Lower leg skin (tissue), 4 donors: ENCODE measurements at regions not wholly inside any gene's neighbourhood (a gene's known extent, or its start where the extent isn't known, plus 50 kb on each side); places are given as distances from the start of the nearest gene placed in this dataset.
"Not testable (repeated sequence)": the region's sequence is repeated elsewhere in the genome, so short reads cannot be mapped to it uniquely, and the experiment has no call there.

Experiments used
- DNase-seq, 2 donors: peaks; one replicate each; pipeline ENCODE4 v3.0.0-alpha.2; 2019; ENCODE audit warnings: low spot score in 2 of 2
- H3K4me3 ChIP-seq: fragments of 200-600 bp; sonication (generic); 2 replicates; pipeline ENCODE4 v1.5.1; 2017; ENCODE audit warnings: mild to moderate bottlenecking, low read depth; ENCODE audit not compliant: poor library complexity, severe bottlenecking
- CTCF ChIP-seq, 3 donors: fragments of 450-650 bp; IDR thresholded peaks; one replicate each; pipeline ENCODE4 v1.5.1; 2016; ENCODE audit warnings: antibody characterized with exemption in 3 of 3, mild to moderate bottlenecking in 3 of 3, moderate library complexity in 2 of 3
- POLR2A ChIP-seq, 2 donors: fragments of 450-650 bp; IDR thresholded peaks; one replicate each; pipeline ENCODE4 v1.6.1; 2016 to 2017; ENCODE audit warnings: antibody characterized with exemption in 2 of 2, mild to moderate bottlenecking in 1 of 2, moderate library complexity in 1 of 2
- WGBS, 2 donors: methylation state at CpG; one replicate each; pipeline ENCODE4 v1.1.5; 2018; 5-methylcytosine and 5-hydroxymethylcytosine counted together
- intact Hi-C: fragments of 100-400 bp; cut with DNase I; formaldehyde crosslinking; loops from one replicate; pipeline ENCODE4 v1.15.0; 2023; ENCODE audit warnings: low total_unique reads

GRCh38 chr18:961644-962355 lies 57.1 kb downstream of the ADCYAP1 start:
- no peak overlapping the region for H3K4me3 ChIP-seq
- DNase-seq = peak in 1 of 2 donors; percentile 22
- 9 to 12% methylated on average over 19 of the region's 19 CpGs for WGBS, 2 donors
- intact Hi-C loops = no loop called here
- TF ChIP-seq POLR2A (IDR thresholded peaks at IDR 0.05) (no peak), CTCF (IDR thresholded peaks at IDR 0.05) (no peak)

- no peak for DNase-seq
- no peak overlapping the region for H3K4me3 ChIP-seq
- TF ChIP-seq CTCF (IDR thresholded peaks at IDR 0.05) (no peak), POLR2A (IDR thresholded peaks at IDR 0.05) (no peak)
- 84 to 88% methylated on average over 2 of the region's 2 CpGs for WGBS, 2 donors
- intact Hi-C loops = no loop called here
These were observed 58.6 kb downstream of the ADCYAP1 start for GRCh38 chr18:963276-963675.

GRCh38 chr18:965921-966758 lies 61.5 kb downstream of the ADCYAP1 start:
- no peak for TF ChIP-seq CTCF (IDR thresholded peaks at IDR 0.05)
- TF ChIP-seq POLR2A (IDR thresholded peaks at IDR 0.05) = no peak

GRCh38 chr18:966759-967576 lies 62.3 kb downstream of the ADCYAP1 start:
- intact Hi-C loops = no loop called here
- 71 to 73% methylated on average over 8 of the region's 8 CpGs for WGBS, 2 donors
- no peak for DNase-seq
- no peak for TF ChIP-seq POLR2A (IDR thresholded peaks at IDR 0.05)
- no peak for TF ChIP-seq CTCF (IDR thresholded peaks at IDR 0.05)
- H3K4me3 ChIP-seq = no peak overlapping the region

More at GRCh38 chr18:965921-966758, 61.5 kb downstream of the ADCYAP1 start:
- intact Hi-C loops = no loop called here
- 82 to 85% methylated on average over 11 of the region's 11 CpGs for WGBS, 2 donors
- DNase-seq = no peak
- no peak overlapping the region for H3K4me3 ChIP-seq

GRCh38 chr18:968910-969309 lies 64.2 kb downstream of the ADCYAP1 start:
- intact Hi-C loops = not testable (repeated sequence)

GRCh38 chr18:969311-969710 lies 64.6 kb downstream of the ADCYAP1 start:
- intact Hi-C loops, H3K4me3 ChIP-seq, DNase-seq: not testable (repeated sequence)
- 97% methylated on average over 3 of the region's 3 CpGs for WGBS, 2 donors

More at GRCh38 chr18:968910-969309, 64.2 kb downstream of the ADCYAP1 start:
- DNase-seq, H3K4me3 ChIP-seq: not testable (repeated sequence)
- WGBS, 2 donors = 90 to 91% methylated on average over 1 of the region's 1 CpG

GRCh38 chr18:974606-975005 lies 69.9 kb downstream of the ADCYAP1 start:
- WGBS, 2 donors = 84 to 93% methylated on average over 3 of the region's 6 CpGs
- H3K4me3 ChIP-seq, DNase-seq, intact Hi-C loops: not testable (repeated sequence)

- intact Hi-C loops, DNase-seq, H3K4me3 ChIP-seq: not testable (repeated sequence)
- 67 to 95% methylated on average over 24 to 29 of the region's 37 CpGs for WGBS, 2 donors
These were observed 71.9 kb downstream of the ADCYAP1 start for GRCh38 chr18:976393-977128.

- WGBS, 2 donors = 77 to 81% methylated on average over 1 of the region's 1 CpG
- intact Hi-C loops, DNase-seq, H3K4me3 ChIP-seq: not testable (repeated sequence)
These were observed 72.7 kb downstream of the ADCYAP1 start for GRCh38 chr18:977327-977726.
